H9 (cell line): ENCODE measurements at regions not wholly inside any gene's neighbourhood (a gene's known extent, or its start where the extent isn't known, plus 50 kb on each side); places are given as distances from the start of the nearest gene placed in this dataset.

Experiments
- DNase-seq: peaks from one replicate; pipeline ENCODE4 v3.0.0-alpha.2; 2017
- H2AFZ ChIP-seq: one replicate; pipeline ENCODE4 v1.6.1; 2013; ENCODE audit warnings: mild to moderate bottlenecking, low read length, control low read depth, moderate library complexity
- H2AK5ac ChIP-seq: 2 replicates; pipeline ENCODE4 v1.6.1; 2013; ENCODE audit warnings: low read length, control low read depth, mixed read lengths; ENCODE audit not compliant: insufficient read length
- H2BK120ac ChIP-seq: one replicate; pipeline ENCODE4 v1.6.1; 2013; ENCODE audit warnings: low read depth, mild to moderate bottlenecking, low read length, control low read depth, inconsistent platforms; ENCODE audit not compliant: poor library complexity, severe bottlenecking
- H2BK12ac ChIP-seq: 2 replicates; pipeline ENCODE4 v1.6.1; 2013; ENCODE audit warnings: low read length, control low read depth, mixed read lengths, low read depth; ENCODE audit not compliant: insufficient read length
- H2BK15ac ChIP-seq: 2 replicates; pipeline ENCODE4 v1.6.1; 2013; ENCODE audit warnings: low read depth, low read length, control low read depth
- H2BK20ac ChIP-seq: one replicate; pipeline ENCODE4 v1.6.1; 2013; ENCODE audit warnings: low read depth, mild to moderate bottlenecking, low read length, control low read depth, inconsistent platforms; ENCODE audit not compliant: poor library complexity, severe bottlenecking
- H2BK5ac ChIP-seq: 2 replicates; pipeline ENCODE4 v1.6.1; 2013; ENCODE audit warnings: low read length, control low read depth, mixed read lengths; ENCODE audit not compliant: insufficient read length
- H3K14ac ChIP-seq: 2 replicates; pipeline ENCODE4 v1.6.1; 2013; ENCODE audit warnings: low read length, control low read depth; ENCODE audit not compliant: insufficient read depth
- H3K18ac ChIP-seq: 2 replicates; pipeline ENCODE4 v1.6.1; 2013; ENCODE audit warnings: low read depth, mild to moderate bottlenecking, mixed read lengths, low read length, control low read depth; ENCODE audit not compliant: insufficient read length
- H3K23ac ChIP-seq: 2 replicates; pipeline ENCODE4 v1.6.1; 2013; ENCODE audit warnings: low read length, control low read depth, mixed read lengths, low read depth; ENCODE audit not compliant: insufficient read length
- H3K23me2 ChIP-seq: 2 replicates; pipeline ENCODE4 v1.6.1; 2013; ENCODE audit warnings: low read depth, mild to moderate bottlenecking, mixed read lengths, low read length, control low read depth; ENCODE audit not compliant: insufficient read length, poor library complexity, severe bottlenecking
- H3K27ac ChIP-seq: 2 replicates; pipeline ENCODE4 v1.5.1; 2013; ENCODE audit warnings: low read length, control low read depth, mixed read lengths, low read depth; ENCODE audit not compliant: insufficient read length
- H3K27me3 ChIP-seq: 2 replicates; pipeline ENCODE4 v1.6.1; 2013; ENCODE audit warnings: low read length, control low read depth, inconsistent platforms; ENCODE audit not compliant: insufficient read depth
- H3K4ac ChIP-seq: 2 replicates; pipeline ENCODE4 v1.6.1; 2013; ENCODE audit warnings: low read depth, mild to moderate bottlenecking, control low read depth, inconsistent platforms, low read length, moderate library complexity
- H3K4me1 ChIP-seq: 2 replicates; pipeline ENCODE4 v1.6.1; 2013; ENCODE audit warnings: low read length, control low read depth, inconsistent platforms; ENCODE audit not compliant: insufficient read depth
- H3K4me2 ChIP-seq: 2 replicates; pipeline ENCODE4 v1.6.1; 2013; ENCODE audit warnings: low read length, control low read depth, mixed read lengths; ENCODE audit not compliant: insufficient read length, insufficient read depth
- H3K56ac ChIP-seq: 2 replicates; pipeline ENCODE4 v1.6.1; 2013; ENCODE audit warnings: low read depth, mild to moderate bottlenecking, mixed read lengths, low read length, control low read depth; ENCODE audit not compliant: insufficient read length
- H3K79me1 ChIP-seq: 2 replicates; pipeline ENCODE4 v1.6.1; 2013; ENCODE audit warnings: low read depth, mild to moderate bottlenecking, moderate library complexity, low read length, control low read depth, inconsistent platforms; ENCODE audit not compliant: insufficient read depth, poor library complexity, severe bottlenecking
- H3K79me2 ChIP-seq: 2 replicates; pipeline ENCODE4 v1.6.1; 2013; ENCODE audit warnings: low read length, control low read depth, inconsistent platforms; ENCODE audit not compliant: insufficient read depth
- H3K9ac ChIP-seq: 2 replicates; pipeline ENCODE4 v1.6.1; 2013; ENCODE audit warnings: low read length, control low read depth, mixed read lengths; ENCODE audit not compliant: insufficient read length; ENCODE audit errors: extremely low read depth
- H3K9me3 ChIP-seq: one replicate; pipeline ENCODE4 v1.6.1; 2013; ENCODE audit warnings: low read depth, low read length, inconsistent platforms; ENCODE audit not compliant: control insufficient read depth
- H3T11ph ChIP-seq: one replicate; pipeline ENCODE4 v1.6.1; 2013; ENCODE audit warnings: mild to moderate bottlenecking, low read length, control low read depth, inconsistent platforms
- H4K20me1 ChIP-seq: one replicate; pipeline ENCODE4 v1.6.1; 2013; ENCODE audit not compliant: control insufficient read depth, insufficient read length, insufficient read depth
- H4K5ac ChIP-seq: 2 replicates; pipeline ENCODE4 v1.6.1; 2013; ENCODE audit warnings: low read depth, mild to moderate bottlenecking, mixed read lengths, low read length, control low read depth; ENCODE audit not compliant: insufficient read length
- H4K8ac ChIP-seq: replicated peaks from 2 replicates; pipeline ENCODE4 v1.6.1; 2013; ENCODE audit warnings: low read length, control low read depth, mixed read lengths, low read depth; ENCODE audit not compliant: insufficient read length
- H4K91ac ChIP-seq: 2 replicates; pipeline ENCODE4 v1.6.1; 2013; ENCODE audit warnings: low read depth, mild to moderate bottlenecking, moderate library complexity, mixed read lengths, low read length, control low read depth; ENCODE audit not compliant: insufficient read length
- H3K27ac Mint-ChIP-seq, 3 experiments: 2 replicates in 2 of 3; 3 replicates in 1 of 3; pipeline ENCODE4 v1.8.0; 2020 to 2021; ENCODE audit warnings: mixed read lengths in 3 of 3, mild to moderate bottlenecking in 1 of 3, moderate library complexity in 1 of 3
- H3K27me3 Mint-ChIP-seq: 2 replicates; pipeline ENCODE4 v1.8.0; 2021; ENCODE audit warnings: low read depth, mild to moderate bottlenecking, moderate library complexity, mixed read lengths
- H3K36me3 Mint-ChIP-seq, 3 experiments: 2 replicates in 2 of 3; 3 replicates in 1 of 3; pipeline ENCODE4 v1.8.0; 2020 to 2021; ENCODE audit warnings: low read depth in 3 of 3, mixed read lengths in 3 of 3; ENCODE audit not compliant: insufficient read depth in 1 of 3
- H3K4me1 Mint-ChIP-seq, 2 experiments: 2 replicates each; pipeline ENCODE4 v1.8.0; 2020; ENCODE audit warnings: mixed read lengths in 2 of 2
- H3K4me3 Mint-ChIP-seq, 2 experiments: 2 replicates in 1 of 2; 3 replicates in 1 of 2; pipeline ENCODE4 v1.8.0; 2020 to 2021; ENCODE audit warnings: mild to moderate bottlenecking in 2 of 2, mixed read lengths in 2 of 2, moderate library complexity in 1 of 2
- H3K9me3 Mint-ChIP-seq, 2 experiments: 2 replicates in 1 of 2; 3 replicates in 1 of 2; pipeline ENCODE4 v1.8.0; 2020; ENCODE audit warnings: mild to moderate bottlenecking in 2 of 2, mixed read lengths in 2 of 2, moderate library complexity in 1 of 2
- WGBS: extraction: QIAGEN DNeasy Blood & Tissue Kit; methylation state at CpG from one replicate; pipeline ENCODE4 v1.1.7; 2013; ENCODE audit warnings: missing lambda C conversion rate, low lambda C conversion rate, mixed read lengths; ENCODE audit not compliant: insufficient read length; ENCODE audit errors: extremely low coverage; 5-methylcytosine and 5-hydroxymethylcytosine counted together
- TF ChIP-seq, protein P1 (sequence below): fragments of 200-600 bp; sonication (generic); conservative IDR thresholded peaks from 3 replicates; pipeline ENCODE4 v1.8.0; 2021; ENCODE audit warnings: antibody characterized with exemption, mild to moderate bottlenecking

DNA sequence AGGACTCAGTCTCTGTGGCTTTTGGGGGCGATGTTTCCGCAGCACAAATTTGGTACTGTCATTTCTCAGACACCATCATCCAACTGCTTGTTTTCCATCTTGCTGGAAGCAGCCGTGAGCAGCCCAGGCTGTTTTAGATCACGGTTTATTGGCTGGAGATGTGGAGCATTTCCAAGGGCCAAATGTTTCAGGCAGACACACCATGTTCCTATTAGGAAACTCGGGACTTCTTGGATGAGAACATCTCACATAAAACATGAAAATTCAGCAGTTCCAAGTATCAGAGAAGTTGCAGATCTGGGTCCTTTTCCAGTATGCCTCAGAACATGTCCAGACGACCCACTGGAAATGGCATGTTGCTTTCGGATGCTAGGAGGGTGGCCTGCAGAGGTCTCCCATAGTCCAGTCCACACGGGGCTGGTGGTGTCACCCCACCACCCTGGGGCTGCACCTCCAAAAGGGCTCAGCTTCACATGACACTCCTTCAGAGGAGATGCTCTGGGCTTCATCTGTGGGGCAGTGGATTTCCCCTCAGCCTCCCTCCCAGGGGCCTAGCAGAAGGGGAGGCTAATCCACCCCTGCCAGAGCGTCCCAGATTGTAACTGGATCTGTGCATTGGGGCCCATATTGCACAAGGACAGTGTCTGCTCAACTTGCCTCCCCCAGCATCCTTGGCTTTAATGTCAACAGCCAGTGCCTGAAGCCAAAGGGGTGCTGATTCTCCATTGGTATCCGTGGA, 176.3 kb downstream of the SCP2D1 start:
- no peaks in the 10 kb centered on the region for H3K4me1 ChIP-seq
- DNase-seq, result no peak
- WGBS, result no CpG with 5 or more reads among the region's 10 CpGs
- no peak overlapping the region for H3K27ac Mint-ChIP-seq
- H3K27me3 ChIP-seq, result no peaks in the 10 kb centered on the region
- no peak overlapping the region for H2BK20ac ChIP-seq
- H3K4ac ChIP-seq, result no peak overlapping the region
- H3K9me3 ChIP-seq, result no peaks in the 10 kb centered on the region
- no peak overlapping the region for H3K27ac ChIP-seq
- peaks cover 12 to 14% of the 10 kb centered on the region in 2 experiments for H3K9me3 Mint-ChIP-seq
- H3K36me3 Mint-ChIP-seq, result peaks cover 2 to 15% (median 7%) of the 10 kb centered on the region in 3 experiments; a peak in 5 of 7 replicates
- H2BK120ac ChIP-seq, result no peak overlapping the region
- H3K79me1 ChIP-seq, result no peaks in the 10 kb centered on the region
- H3K79me2 ChIP-seq, result no peaks in the 10 kb centered on the region
- H2AK5ac ChIP-seq, result no peak overlapping the region
- TF ChIP-seq, protein P1, sequence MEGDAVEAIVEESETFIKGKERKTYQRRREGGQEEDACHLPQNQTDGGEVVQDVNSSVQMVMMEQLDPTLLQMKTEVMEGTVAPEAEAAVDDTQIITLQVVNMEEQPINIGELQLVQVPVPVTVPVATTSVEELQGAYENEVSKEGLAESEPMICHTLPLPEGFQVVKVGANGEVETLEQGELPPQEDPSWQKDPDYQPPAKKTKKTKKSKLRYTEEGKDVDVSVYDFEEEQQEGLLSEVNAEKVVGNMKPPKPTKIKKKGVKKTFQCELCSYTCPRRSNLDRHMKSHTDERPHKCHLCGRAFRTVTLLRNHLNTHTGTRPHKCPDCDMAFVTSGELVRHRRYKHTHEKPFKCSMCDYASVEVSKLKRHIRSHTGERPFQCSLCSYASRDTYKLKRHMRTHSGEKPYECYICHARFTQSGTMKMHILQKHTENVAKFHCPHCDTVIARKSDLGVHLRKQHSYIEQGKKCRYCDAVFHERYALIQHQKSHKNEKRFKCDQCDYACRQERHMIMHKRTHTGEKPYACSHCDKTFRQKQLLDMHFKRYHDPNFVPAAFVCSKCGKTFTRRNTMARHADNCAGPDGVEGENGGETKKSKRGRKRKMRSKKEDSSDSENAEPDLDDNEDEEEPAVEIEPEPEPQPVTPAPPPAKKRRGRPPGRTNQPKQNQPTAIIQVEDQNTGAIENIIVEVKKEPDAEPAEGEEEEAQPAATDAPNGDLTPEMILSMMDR, result no peak
- no peaks in the 10 kb centered on the region for H3K23me2 ChIP-seq
- peaks cover 1 to 7% of the 10 kb centered on the region in 2 experiments for H3K4me1 Mint-ChIP-seq
- H2AFZ ChIP-seq, result no peak overlapping the region
- no peak overlapping the region for H3K9ac ChIP-seq
- no peak overlapping the region for H3K18ac ChIP-seq
- no peak overlapping the region for H3K56ac ChIP-seq
- H4K8ac ChIP-seq, result no peak overlapping the region
- H4K20me1 ChIP-seq, result no peaks in the 10 kb centered on the region
- no peak overlapping the region for H2BK12ac ChIP-seq
- no peak overlapping the region for H4K5ac ChIP-seq
- H2BK15ac ChIP-seq, result no peak overlapping the region
- H3K4me3 Mint-ChIP-seq, result no peak overlapping the region
- no peak overlapping the region for H3K23ac ChIP-seq
- no peak overlapping the region for H3K14ac ChIP-seq
- H2BK5ac ChIP-seq, result no peak overlapping the region
- H3T11ph ChIP-seq, result no peak overlapping the region
- no peak overlapping the region for H4K91ac ChIP-seq
- H3K27me3 Mint-ChIP-seq, result peaks cover 2% of the 10 kb centered on the region
- no peak overlapping the region for H3K4me2 ChIP-seq
